Fibroblast of the aortic adventitia (primary cell): ENCODE measurements at regions not wholly inside any gene's neighbourhood (a gene's known extent, or its start where the extent isn't known, plus 50 kb on each side); places are given as distances from the start of the nearest gene placed in this dataset.

Experiments used
- DNase-seq: peaks from one replicate; pipeline ENCODE4 v3.0.0-alpha.2; 2010; ENCODE audit warnings: low read depth
- H3K4me3 ChIP-seq: 2 replicates; pipeline ENCODE4 v1.5.1; 2011; ENCODE audit warnings: low read depth, mild to moderate bottlenecking, control low read depth, low read length, moderate library complexity
- TF ChIP-seq, protein P1 (sequence below): IDR thresholded peaks from 2 replicates; pipeline ENCODE4 v1.5.1; 2011; ENCODE audit warnings: mild to moderate bottlenecking, low read length, control low read depth, inconsistent platforms; ENCODE audit not compliant: insufficient read depth

DNA sequence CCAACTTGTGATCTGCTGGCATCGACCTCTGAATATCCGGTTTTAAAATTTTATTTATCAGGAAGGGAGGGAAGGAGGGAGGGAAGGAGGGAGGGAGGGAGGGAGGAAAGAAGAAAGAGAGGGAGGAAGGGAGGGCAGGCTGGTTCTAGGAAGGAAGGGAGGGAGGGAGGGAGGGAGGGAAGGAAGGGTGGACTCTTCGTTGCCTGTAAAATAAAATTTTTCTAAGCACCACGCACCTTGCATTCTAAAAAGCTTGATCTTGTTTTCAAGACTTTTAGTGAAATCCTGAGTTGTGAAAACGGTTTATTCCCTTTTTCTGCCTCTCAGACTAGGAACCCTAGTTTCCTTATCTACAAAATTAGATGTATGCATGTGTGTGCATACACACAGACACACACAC lies 101.7 kb upstream of the RAP2B start:
- H3K4me3 ChIP-seq: no peak overlapping the region
- TF ChIP-seq, protein P1, sequence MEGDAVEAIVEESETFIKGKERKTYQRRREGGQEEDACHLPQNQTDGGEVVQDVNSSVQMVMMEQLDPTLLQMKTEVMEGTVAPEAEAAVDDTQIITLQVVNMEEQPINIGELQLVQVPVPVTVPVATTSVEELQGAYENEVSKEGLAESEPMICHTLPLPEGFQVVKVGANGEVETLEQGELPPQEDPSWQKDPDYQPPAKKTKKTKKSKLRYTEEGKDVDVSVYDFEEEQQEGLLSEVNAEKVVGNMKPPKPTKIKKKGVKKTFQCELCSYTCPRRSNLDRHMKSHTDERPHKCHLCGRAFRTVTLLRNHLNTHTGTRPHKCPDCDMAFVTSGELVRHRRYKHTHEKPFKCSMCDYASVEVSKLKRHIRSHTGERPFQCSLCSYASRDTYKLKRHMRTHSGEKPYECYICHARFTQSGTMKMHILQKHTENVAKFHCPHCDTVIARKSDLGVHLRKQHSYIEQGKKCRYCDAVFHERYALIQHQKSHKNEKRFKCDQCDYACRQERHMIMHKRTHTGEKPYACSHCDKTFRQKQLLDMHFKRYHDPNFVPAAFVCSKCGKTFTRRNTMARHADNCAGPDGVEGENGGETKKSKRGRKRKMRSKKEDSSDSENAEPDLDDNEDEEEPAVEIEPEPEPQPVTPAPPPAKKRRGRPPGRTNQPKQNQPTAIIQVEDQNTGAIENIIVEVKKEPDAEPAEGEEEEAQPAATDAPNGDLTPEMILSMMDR: no peak
- no peak for DNase-seq

DNA sequence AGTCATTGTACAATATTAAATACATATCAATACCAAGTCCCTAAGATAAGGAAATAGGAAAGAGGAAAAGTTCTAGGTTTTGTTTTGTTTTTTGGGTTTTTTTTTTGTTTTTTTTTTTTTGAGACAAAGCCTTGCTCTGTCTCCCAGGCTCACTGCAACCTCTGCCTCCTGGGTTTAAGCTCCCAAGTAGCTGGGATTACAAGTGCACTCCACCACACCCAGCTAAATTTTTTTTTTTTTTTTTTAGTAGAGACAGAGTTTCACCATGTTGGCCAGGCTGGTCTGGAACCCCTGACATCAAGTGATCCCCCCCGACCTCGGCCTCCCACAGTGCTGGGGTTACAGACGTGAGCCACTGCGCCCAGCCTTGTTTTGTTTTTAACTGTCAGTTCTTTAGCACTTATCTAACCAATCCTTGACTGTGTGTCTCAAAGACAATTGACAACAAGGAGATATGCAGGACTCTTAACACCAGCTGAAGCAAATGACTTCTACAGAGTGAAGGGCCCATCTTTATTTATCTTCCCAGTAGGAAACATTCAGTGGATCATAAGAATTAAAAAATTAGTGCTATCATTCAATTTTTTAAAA lies 100.0 kb upstream of the RAP2B start:
- no peak overlapping the region for H3K4me3 ChIP-seq
- DNase-seq: no peak
- TF ChIP-seq, protein P1: no peak

DNA sequence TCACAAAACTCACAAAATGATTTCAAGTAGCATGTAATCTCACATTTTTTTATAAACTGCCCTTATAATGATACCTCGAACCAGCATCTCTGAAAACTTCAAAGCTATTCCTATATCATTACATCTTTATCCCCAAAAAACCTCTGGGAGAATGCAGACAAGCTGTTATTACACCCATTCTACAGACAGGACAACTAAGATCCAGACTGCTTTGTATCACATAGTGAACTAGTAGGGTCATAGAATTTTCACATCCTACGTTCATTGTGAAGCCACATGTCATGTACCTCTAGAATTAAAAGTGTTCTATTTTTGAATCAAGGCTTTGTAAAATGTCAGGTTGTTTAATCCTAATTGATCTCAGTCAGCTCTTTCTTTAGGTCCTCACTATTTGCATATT lies 98.7 kb upstream of the RAP2B start:
- TF ChIP-seq, protein P1: no peak
- no peak for DNase-seq

DNA sequence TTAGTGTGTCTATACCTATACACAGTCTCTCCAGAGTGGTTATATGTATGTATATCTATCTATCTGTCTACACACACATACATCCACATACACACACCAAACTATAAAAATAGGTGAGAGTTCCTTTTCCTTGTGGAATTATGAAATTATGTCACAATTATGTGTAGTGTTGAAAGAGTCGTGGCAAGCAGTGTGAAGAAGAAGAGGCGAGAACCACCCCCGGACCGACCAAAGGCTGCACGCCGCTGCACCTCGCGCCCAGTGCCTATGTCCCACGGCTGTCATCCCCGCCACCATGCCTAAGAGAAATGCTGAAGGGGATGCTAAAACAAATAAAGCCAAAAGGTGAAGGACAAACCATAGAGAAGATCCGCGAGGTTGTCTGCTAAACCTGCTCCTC lies 95.0 kb upstream of the RAP2B start:
- DNase-seq: no peak
- H3K4me3 ChIP-seq: no peak overlapping the region
- TF ChIP-seq, protein P1: no peak

More for the DNA sequence above, 98.7 kb upstream of the RAP2B start:
- H3K4me3 ChIP-seq: no peak overlapping the region

DNA sequence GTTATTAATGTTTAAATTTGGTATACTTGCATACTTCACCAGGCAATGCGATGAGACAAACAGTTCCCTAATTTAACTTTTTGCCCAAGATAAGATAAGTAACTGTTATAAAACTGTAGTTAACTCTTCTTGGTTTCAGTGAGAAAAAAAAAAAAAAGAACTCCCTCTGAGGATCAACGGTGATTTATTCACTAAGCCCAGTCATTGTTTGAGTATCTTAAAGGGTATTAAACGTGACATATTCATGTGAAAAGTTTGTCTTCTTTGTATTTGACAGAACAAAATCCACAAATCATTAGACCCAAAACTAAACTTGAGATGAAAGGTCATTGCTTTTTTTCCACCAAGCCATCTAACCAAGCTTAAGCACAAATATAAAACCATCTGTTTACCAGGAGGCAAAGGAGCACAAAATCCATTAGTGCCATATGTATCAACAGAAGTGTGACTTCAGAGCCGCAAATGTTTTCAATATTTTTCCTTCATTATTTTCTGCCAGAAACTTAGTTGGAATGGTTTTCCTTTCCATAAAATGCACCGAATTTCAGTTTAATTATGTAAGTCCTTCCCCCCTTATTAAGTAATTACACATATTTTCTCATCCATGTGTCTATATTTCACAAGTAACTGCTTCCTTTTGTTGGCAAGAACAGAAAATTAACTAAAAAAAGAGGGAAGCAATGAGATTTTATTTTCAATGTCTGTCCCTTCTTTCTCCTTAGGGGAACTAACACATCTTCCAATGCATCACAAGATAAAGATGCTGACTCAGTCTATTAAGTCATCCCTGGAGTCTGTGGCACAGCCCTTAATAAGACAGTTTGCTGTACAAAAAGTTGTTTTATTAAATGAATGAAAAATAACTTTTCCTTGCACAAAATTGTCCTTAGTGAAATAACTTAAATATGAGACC lies 92.2 kb upstream of the RAP2B start:
- DNase-seq: peak; percentile 75
- TF ChIP-seq, protein P1: no peak
- H3K4me3 ChIP-seq: no peak overlapping the region

DNA sequence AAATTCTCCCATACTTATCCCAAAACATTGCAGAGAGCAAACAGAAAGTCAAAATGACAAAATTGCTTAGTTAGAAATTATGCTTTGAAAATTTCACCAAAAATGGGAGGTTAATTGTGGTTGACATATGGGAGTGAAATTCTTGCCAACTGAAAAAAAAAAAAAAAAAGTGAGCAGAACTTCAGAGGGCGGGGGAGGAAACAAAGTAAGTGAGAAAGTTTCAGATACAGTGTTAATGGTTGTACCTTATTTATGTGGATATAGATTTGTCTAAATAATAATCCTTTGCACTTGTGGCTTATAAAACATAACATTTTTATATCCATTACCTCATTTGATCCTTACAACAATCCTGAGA lies 91.5 kb upstream of the RAP2B start:
- H3K4me3 ChIP-seq: no peak overlapping the region
- TF ChIP-seq, protein P1: no peak
- no peak for DNase-seq
